RWPE2 (cell line): ENCODE measurements at regions not wholly inside any gene's neighbourhood (a gene's known extent, or its start where the extent isn't known, plus 50 kb on each side); places are given as distances from the start of the nearest gene placed in this dataset.

ENCODE experiments used
- ATAC-seq: fragments of 200-7000 bp; cut with Tn5 transposase; 3 replicates; pipeline ENCODE4 v1.9.1; 2021; ENCODE audit warnings: low read depth
- DNase-seq: peaks from one replicate; pipeline ENCODE4 v3.0.0-alpha.2; 2020; ENCODE audit warnings: low spot score
- H3K27ac ChIP-seq: fragments of 450-650 bp; 2 replicates; pipeline ENCODE4 v1.5.1; 2017; ENCODE audit warnings: mild to moderate bottlenecking; ENCODE audit not compliant: poor library complexity, severe bottlenecking
- H3K27me3 ChIP-seq: fragments of 250-450 bp; sonication (Bioruptor Pico); 2 replicates; pipeline ENCODE4 v1.5.1; 2021; ENCODE audit warnings: mild to moderate bottlenecking, moderate library complexity; ENCODE audit not compliant: insufficient read depth, poor library complexity, severe bottlenecking
- H3K36me3 ChIP-seq: fragments of 250-450 bp; sonication (Bioruptor Pico); 2 replicates; pipeline ENCODE4 v1.5.1; 2020; ENCODE audit warnings: low read depth, mild to moderate bottlenecking, moderate library complexity
- H3K4me1 ChIP-seq: fragments of 250-450 bp; sonication (Bioruptor Pico); 2 replicates; pipeline ENCODE4 v1.5.1; 2021; ENCODE audit warnings: mild to moderate bottlenecking, moderate library complexity; ENCODE audit not compliant: insufficient read depth, poor library complexity, severe bottlenecking
- H3K4me3 ChIP-seq: fragments of 250-450 bp; sonication (Bioruptor Pico); 2 replicates; pipeline ENCODE4 v1.5.1; 2021; ENCODE audit warnings: mild to moderate bottlenecking, moderate library complexity; ENCODE audit not compliant: severe bottlenecking
- H3K9me3 ChIP-seq: fragments of 250-450 bp; sonication (Bioruptor Pico); 2 replicates; pipeline ENCODE4 v1.5.1; 2021; ENCODE audit warnings: mild to moderate bottlenecking, moderate library complexity; ENCODE audit not compliant: severe bottlenecking
- CTCF ChIP-seq: fragments of 450-650 bp; IDR thresholded peaks from one replicate; pipeline ENCODE4 v1.5.1; 2017; ENCODE audit warnings: mild to moderate bottlenecking, moderate library complexity; ENCODE audit not compliant: poor library complexity, severe bottlenecking

DNA sequence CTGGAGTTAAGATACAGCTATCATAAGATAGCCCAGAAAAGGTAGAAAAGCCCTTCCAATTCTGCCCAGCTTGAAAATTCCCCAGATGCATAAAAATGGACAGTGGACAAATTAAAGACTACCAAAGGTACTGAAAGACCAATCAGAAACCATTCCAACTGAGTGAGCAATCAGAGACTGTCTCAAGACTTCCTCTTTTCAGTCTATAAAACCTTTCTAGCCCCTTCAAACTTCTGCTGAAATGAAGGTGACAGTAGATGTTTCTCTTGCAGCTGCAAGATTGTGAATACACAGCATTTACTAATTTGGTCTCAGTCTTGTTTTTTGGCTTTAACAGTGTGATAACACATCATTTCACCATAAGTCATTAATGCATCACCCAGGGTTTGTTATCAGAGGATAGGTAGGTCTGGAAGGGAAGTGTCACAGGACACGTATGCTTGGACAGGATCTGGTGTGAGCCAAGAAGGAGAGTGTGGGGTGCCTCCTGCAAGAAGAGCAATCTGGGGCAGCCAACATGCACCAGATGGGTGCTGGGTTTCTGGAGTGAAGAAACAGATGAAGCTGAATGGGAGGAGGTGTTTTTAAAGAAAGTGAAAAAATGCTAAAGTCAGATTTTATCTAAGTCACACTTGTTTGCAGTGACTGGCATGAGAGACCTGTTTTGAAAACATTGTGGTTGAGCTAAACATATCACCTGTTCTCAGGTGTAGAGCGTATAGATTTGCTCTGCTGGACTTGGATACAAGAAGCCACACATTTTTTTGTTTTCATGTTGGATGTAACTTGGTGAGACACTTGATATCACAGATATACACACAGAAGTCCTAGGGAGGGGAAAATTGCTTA, 75.3 kb upstream of the DDX18 start:
- H3K27ac ChIP-seq: no peak overlapping the region
- H3K27me3 ChIP-seq: no peaks in the 10 kb centered on the region
- no peak for ATAC-seq
- TF ChIP-seq CTCF: no peak
- H3K4me1 ChIP-seq: no peaks in the 10 kb centered on the region
- no peaks in the 10 kb centered on the region for H3K9me3 ChIP-seq
- H3K4me3 ChIP-seq: no peak overlapping the region
- DNase-seq: no peak
- no peaks in the 10 kb centered on the region for H3K36me3 ChIP-seq

DNA sequence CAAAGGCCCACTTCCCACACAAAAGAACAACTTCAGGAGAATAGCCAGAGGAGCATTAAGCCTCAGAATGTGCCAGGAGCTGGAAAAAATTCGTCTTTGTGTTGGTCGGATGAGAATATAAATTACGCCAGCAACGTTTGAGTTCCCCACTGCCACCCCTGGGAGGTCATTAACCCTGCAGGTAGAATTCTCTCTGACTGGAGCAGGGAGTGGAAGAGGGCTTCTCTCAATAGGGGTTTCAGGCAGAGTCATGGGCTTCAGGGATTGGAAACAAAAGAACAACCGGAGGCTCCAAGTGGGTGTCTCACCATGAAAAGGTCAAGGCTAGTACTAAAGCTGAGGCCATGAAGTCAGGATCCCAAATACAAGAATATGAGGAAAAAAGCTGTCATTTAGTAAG, 69.0 kb upstream of the DDX18 start:
- Histone ChIP-seq H3K27me3 (no peaks in the 10 kb centered on the region), H3K36me3 (no peaks in the 10 kb centered on the region), H3K4me3 (no peak overlapping the region), H3K4me1 (no peaks in the 10 kb centered on the region), H3K27ac (no peak overlapping the region), H3K9me3 (no peaks in the 10 kb centered on the region)
- TF ChIP-seq CTCF: no peak
- DNase-seq (no peak), ATAC-seq (no peak)

DNA sequence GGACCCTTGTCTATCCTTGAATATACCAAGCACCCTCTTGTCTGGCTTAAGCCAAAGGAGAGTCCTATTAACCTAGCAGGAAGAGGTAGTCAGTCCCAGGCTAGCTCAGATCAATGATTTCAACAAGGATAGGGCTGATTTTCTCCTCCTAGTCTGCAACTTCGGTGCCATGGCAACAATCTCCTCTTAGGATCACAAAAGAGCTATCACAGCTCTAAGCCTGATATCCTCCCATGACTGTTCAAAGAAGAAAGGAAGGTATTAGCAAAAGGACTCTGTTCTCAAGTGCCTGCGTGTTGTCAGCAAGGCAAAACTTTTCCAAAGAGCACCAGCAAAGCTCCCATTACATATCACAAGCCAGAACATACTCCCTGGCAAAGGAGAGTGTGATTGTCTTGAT, 58.7 kb upstream of the DDX18 start:
- no peaks in the 10 kb centered on the region for H3K27me3 ChIP-seq
- H3K4me1 ChIP-seq: no peaks in the 10 kb centered on the region
- no peak for ATAC-seq
- H3K9me3 ChIP-seq: no peaks in the 10 kb centered on the region
- H3K27ac ChIP-seq: no peak overlapping the region
- DNase-seq: no peak
- H3K36me3 ChIP-seq: no peaks in the 10 kb centered on the region
- H3K4me3 ChIP-seq: no peak overlapping the region
- TF ChIP-seq CTCF: no peak

- Histone ChIP-seq H3K4me3 (no peak overlapping the region), H3K36me3 (no peaks in the 10 kb centered on the region), H3K27ac (no peak overlapping the region), H3K4me1 (no peaks in the 10 kb centered on the region), H3K27me3 (no peaks in the 10 kb centered on the region), H3K9me3 (no peaks in the 10 kb centered on the region)
- ATAC-seq (no peak), DNase-seq (no peak)
- TF ChIP-seq CTCF: no peak
Observed at GRCh38 chr2:117760916-117761315, 53.6 kb upstream of the DDX18 start.

DNA sequence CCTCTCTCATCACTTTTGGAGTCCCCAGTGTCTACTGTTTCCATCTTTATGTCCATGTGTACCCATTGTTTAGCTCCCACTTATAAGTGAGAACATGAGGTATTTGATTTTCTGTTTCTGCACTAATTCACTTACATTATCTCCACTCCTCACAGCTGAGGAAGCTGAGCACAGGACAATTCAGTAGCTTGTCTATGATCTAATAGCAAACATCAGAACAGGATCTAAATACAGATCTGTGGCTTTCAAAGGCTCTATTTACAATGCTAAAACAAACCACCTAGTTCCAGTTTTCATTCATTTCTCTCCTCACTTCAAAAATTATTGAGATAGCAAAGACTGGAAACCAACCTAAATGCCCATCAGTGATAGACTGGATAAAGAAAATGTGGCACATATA, 52.0 kb upstream of the DDX18 start:
- no peak for ATAC-seq
- Histone ChIP-seq H3K27ac (no peak overlapping the region), H3K4me1 (no peaks in the 10 kb centered on the region), H3K9me3 (no peaks in the 10 kb centered on the region), H3K36me3 (no peaks in the 10 kb centered on the region), H3K4me3 (no peak overlapping the region), H3K27me3 (no peaks in the 10 kb centered on the region)
- no peak for DNase-seq
- no peak for TF ChIP-seq CTCF
